ENCODE measurements at regions not wholly inside any gene's neighbourhood (a gene's known extent, or its start where the extent isn't known, plus 50 kb on each side); places are given as distances from the start of the nearest gene placed in this dataset.

- Histone ChIP-seq H3K4me2 (ENCODE audit: low read length) (no peak overlapping the region), H4K20me1 (ENCODE audit: insufficient read depth, low read length) (no peaks in the 10 kb centered on the region), H3K9ac (ENCODE audit: low read length) (no peak overlapping the region), H3K27ac (ENCODE audit: low read depth, low read length) (no peak overlapping the region), H2AFZ (ENCODE audit: low read depth, low read length) (no peak overlapping the region), H3K9me3 (ENCODE audit: insufficient read depth, low read depth, low read length) (peaks cover 3% of the 10 kb centered on the region), H3K36me3 (ENCODE audit: insufficient read depth, low read length) (no peaks in the 10 kb centered on the region), H3K4me1 (ENCODE audit: insufficient read depth, low read length) (no peaks in the 10 kb centered on the region), H3K27me3 (ENCODE audit: insufficient read depth, low read length) (no peaks in the 10 kb centered on the region), H3K79me2 (ENCODE audit: insufficient read depth, low read length) (no peaks in the 10 kb centered on the region), H3K4me3 (ENCODE audit: insufficient read depth, low read depth, low read length) (no peak overlapping the region)
- peaks cover 22% of the 10 kb centered on the region for H3K27me3 Mint-ChIP-seq (ENCODE audit: low read depth, unreplicated experiment)
- H3K9me3 Mint-ChIP-seq (ENCODE audit: unreplicated experiment), result peaks cover 3% of the 10 kb centered on the region
- no peak for DNase-seq (ENCODE audit: low read depth)
- no peak overlapping the region for H3K27ac Mint-ChIP-seq (ENCODE audit: unreplicated experiment)
- TF ChIP-seq CTCF (IDR thresholded peaks at IDR 0.05; ENCODE audit: insufficient read depth, low read depth, low read length), result no peak
- TF ChIP-seq EZH2 (IDR thresholded peaks at IDR 0.05; ENCODE audit: insufficient read depth, low read length), result no peak
- no peak for FAIRE-seq
- no peaks in the 10 kb centered on the region for H3K36me3 Mint-ChIP-seq (ENCODE audit: low read depth, unreplicated experiment)
- H3K4me3 Mint-ChIP-seq (ENCODE audit: unreplicated experiment), result no peak overlapping the region
- H3K4me1 Mint-ChIP-seq (ENCODE audit: low read depth, unreplicated experiment), result peaks cover 20% of the 10 kb centered on the region
Measured at GRCh38 chr2:15809404-15809803, 130.9 kb upstream of the MYCN start.

GRCh38 chr2:15810477-15811150 is 129.7 kb upstream of the MYCN start:
- Histone ChIP-seq H3K9me3 (ENCODE audit: insufficient read depth, low read depth, low read length) (no peaks in the 10 kb centered on the region), H3K79me2 (ENCODE audit: insufficient read depth, low read length) (no peaks in the 10 kb centered on the region), H3K4me2 (ENCODE audit: low read length) (no peak overlapping the region), H3K27ac (ENCODE audit: low read depth, low read length) (no peak overlapping the region), H4K20me1 (ENCODE audit: insufficient read depth, low read length) (no peaks in the 10 kb centered on the region), H3K4me1 (ENCODE audit: insufficient read depth, low read length) (no peaks in the 10 kb centered on the region), H3K36me3 (ENCODE audit: insufficient read depth, low read length) (no peaks in the 10 kb centered on the region), H3K27me3 (ENCODE audit: insufficient read depth, low read length) (no peaks in the 10 kb centered on the region), H3K4me3 (ENCODE audit: insufficient read depth, low read depth, low read length) (no peak overlapping the region), H2AFZ (ENCODE audit: low read depth, low read length) (no peak overlapping the region), H3K9ac (ENCODE audit: low read length) (no peak overlapping the region)
- no peak for DNase-seq (ENCODE audit: low read depth)
- Mint-ChIP-seq H3K27ac (ENCODE audit: unreplicated experiment) (no peak overlapping the region), H3K27me3 (ENCODE audit: low read depth, unreplicated experiment) (peaks cover 13% of the 10 kb centered on the region), H3K36me3 (ENCODE audit: low read depth, unreplicated experiment) (no peaks in the 10 kb centered on the region), H3K9me3 (ENCODE audit: unreplicated experiment) (peaks cover 3% of the 10 kb centered on the region), H3K4me3 (ENCODE audit: unreplicated experiment) (no peak overlapping the region), H3K4me1 (ENCODE audit: low read depth, unreplicated experiment) (peaks cover 27% of the 10 kb centered on the region)
- no peak for TF ChIP-seq CTCF (IDR thresholded peaks at IDR 0.05; ENCODE audit: insufficient read depth, low read depth, low read length)
- no peak for TF ChIP-seq EZH2 (IDR thresholded peaks at IDR 0.05; ENCODE audit: insufficient read depth, low read length)
- no peak for FAIRE-seq

GRCh38 chr2:15811367-15811766 is 129.0 kb upstream of the MYCN start:
- H3K9ac ChIP-seq (ENCODE audit: low read length), result no peak overlapping the region
- no peak overlapping the region for H3K4me3 Mint-ChIP-seq (ENCODE audit: unreplicated experiment)
- H3K27ac ChIP-seq (ENCODE audit: low read depth, low read length), result no peak overlapping the region
- no peaks in the 10 kb centered on the region for H3K27me3 ChIP-seq (ENCODE audit: insufficient read depth, low read length)
- FAIRE-seq (no peak), DNase-seq (ENCODE audit: low read depth) (no peak)
- peaks cover 11% of the 10 kb centered on the region for H3K27me3 Mint-ChIP-seq (ENCODE audit: low read depth, unreplicated experiment)
- H3K36me3 Mint-ChIP-seq (ENCODE audit: low read depth, unreplicated experiment), result no peaks in the 10 kb centered on the region
- H3K4me3 ChIP-seq (ENCODE audit: insufficient read depth, low read depth, low read length), result no peak overlapping the region
- H3K36me3 ChIP-seq (ENCODE audit: insufficient read depth, low read length), result no peaks in the 10 kb centered on the region
- H2AFZ ChIP-seq (ENCODE audit: low read depth, low read length), result no peak overlapping the region
- peaks cover 27% of the 10 kb centered on the region for H3K4me1 Mint-ChIP-seq (ENCODE audit: low read depth, unreplicated experiment)
- no peaks in the 10 kb centered on the region for H3K9me3 ChIP-seq (ENCODE audit: insufficient read depth, low read depth, low read length)
- no peaks in the 10 kb centered on the region for H3K4me1 ChIP-seq (ENCODE audit: insufficient read depth, low read length)
- TF ChIP-seq CTCF (IDR thresholded peaks at IDR 0.05; ENCODE audit: insufficient read depth, low read depth, low read length) (no peak), EZH2 (IDR thresholded peaks at IDR 0.05; ENCODE audit: insufficient read depth, low read length) (no peak)
- H3K27ac Mint-ChIP-seq (ENCODE audit: unreplicated experiment), result no peak overlapping the region
- H3K79me2 ChIP-seq (ENCODE audit: insufficient read depth, low read length), result no peaks in the 10 kb centered on the region
- H4K20me1 ChIP-seq (ENCODE audit: insufficient read depth, low read length), result no peaks in the 10 kb centered on the region
- peaks cover 3% of the 10 kb centered on the region for H3K9me3 Mint-ChIP-seq (ENCODE audit: unreplicated experiment)
- H3K4me2 ChIP-seq (ENCODE audit: low read length), result no peak overlapping the region

Data from astrocyte (in vitro differentiated cells and primary cell).